GM19328 (cell line): ENCODE measurements at regions not wholly inside any gene's neighbourhood (a gene's known extent, or its start where the extent isn't known, plus 50 kb on each side); places are given as distances from the start of the nearest gene placed in this dataset.
"Not testable (repeated sequence)": the region's sequence is repeated elsewhere in the genome, so short reads cannot be mapped to it uniquely, and the experiment has no call there.

Experiments used
- ATAC-seq: cut with Tn5 transposase; IDR thresholded peaks from one replicate; pipeline ENCODE4 v1.9.1; 2021; ENCODE audit warnings: mild to moderate bottlenecking, moderate library complexity; ENCODE audit not compliant: unreplicated experiment

- no peak for ATAC-seq
These were observed 1109.7 kb upstream of the FLRT2 start for GRCh38 chr14:84420221-84420620.

DNA sequence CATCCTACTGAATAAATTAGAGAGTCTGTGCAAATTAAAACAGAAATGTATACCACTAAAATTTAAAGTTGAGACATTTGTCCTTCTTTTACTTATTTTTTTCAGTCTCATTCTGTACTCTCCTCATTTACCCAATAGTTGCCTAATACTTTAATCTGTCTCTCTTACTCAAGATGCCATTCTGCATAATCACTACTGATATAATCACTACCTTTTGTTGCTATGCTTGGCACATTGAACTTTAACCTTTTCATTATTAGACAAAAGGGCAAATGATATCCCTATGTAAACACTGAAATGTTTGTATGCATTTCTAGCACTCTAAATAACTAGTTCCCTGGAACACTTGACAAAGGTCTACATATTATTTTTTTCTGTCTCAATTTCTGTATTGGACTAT lies 1108.3 kb upstream of the FLRT2 start:
- ATAC-seq = no peak

DNA sequence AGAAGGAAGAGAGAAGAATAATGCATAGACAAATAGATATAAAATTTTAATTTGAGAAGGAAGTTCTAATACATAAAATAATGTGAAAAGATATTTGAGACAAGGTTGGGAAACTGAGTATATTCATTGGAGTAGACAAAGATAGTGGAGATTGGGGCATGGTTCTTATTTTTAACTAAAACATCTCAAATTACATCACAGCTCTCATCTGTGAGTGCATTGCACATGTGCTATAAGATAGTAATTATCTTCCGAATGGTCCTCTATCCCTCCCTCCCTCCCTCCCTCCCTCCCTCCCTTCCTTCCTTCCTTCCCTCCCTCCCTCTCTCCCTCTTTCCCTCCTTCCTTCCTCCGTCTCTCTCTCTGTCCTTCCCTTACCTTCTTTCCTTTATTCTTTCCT lies 1104.0 kb upstream of the FLRT2 start:
- no peak for ATAC-seq

- no peak for ATAC-seq
These were observed 1097.3 kb upstream of the FLRT2 start for GRCh38 chr14:84432676-84433075.

DNA sequence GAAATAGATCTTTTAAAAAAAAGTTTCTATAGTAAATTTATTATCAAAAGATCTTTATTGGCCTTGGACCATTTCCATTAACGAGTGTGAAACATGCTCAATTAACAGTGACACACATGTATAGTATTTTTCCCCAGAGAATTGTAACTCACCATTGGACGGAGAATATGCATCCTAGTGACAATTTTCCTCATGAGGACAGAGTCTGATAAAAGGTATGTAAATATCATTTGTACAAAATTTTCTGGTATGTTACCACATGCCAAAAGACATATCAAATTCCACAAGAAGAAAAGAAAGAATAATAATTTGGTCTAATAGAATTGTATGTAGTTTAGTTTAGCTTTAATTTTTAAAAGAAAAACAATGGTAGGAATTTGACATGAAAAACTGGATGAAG lies 1096.0 kb upstream of the FLRT2 start:
- no peak for ATAC-seq

DNA sequence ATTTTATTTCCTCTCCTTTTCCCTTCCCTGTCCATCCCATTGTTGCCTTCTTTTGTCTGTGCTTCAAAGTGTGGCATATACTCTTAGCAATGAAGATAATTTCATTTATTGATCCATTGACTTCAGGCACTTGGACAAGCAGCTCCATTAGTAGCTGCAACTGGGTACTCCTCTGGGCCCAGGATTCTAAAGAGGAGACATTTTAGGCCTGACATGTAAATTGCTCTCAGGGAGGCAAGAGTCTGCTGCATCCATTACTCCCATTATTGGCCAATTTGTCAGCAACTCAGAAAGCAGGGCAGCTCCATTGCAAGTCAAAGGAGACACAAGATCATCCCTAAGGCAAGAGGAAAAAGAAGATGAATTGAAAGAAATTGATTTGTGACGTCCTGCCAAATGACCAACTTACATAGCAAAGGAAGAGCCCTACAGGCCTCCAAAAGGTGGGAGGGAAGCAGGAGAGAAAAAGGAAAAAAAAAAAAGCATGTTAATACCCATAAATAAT lies 1094.1 kb upstream of the FLRT2 start:
- no peak for ATAC-seq

- no peak for ATAC-seq
These were observed 1093.4 kb upstream of the FLRT2 start for GRCh38 chr14:84436528-84436927.

- no peak for ATAC-seq
These were observed 1087.4 kb upstream of the FLRT2 start for GRCh38 chr14:84442521-84442920.

DNA sequence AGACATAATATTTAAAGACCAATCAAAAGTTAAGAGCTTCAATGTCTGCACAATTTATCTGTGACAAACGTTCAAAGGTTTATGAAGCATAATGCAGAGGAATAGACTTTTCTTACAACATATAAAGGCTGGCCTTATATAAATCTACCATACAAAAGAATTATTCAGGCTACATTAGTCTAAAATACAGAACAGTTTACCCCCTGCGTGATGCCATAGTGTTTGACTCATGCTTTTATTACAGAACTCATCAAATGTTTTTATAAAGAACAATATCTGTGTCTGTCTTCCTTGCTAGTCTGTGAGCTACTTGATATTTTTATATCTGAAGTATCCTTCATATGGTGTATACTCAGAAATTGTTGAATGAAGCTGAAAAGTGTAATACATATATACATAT lies 1084.5 kb upstream of the FLRT2 start:
- ATAC-seq = no peak

DNA sequence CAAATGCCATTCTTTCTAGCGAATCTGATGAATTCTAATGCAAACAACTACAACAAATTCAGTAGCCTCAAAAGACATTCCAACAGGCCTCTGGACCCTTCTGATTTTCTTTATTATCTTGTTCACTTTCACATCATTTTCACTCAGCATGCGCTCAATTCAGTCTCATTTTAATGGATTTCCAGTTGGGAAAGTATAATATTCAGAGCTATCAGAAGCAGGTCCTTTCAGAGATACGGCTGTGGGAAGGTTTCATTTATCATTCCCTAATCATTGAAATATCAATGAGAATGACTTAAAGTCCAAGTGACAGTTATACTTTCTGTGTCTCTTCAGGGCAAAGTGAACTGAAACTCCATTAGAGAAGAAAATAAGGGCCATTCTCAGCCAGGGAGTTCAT lies 1083.7 kb upstream of the FLRT2 start:
- no peak for ATAC-seq

- no peak for ATAC-seq
These were observed 1076.5 kb upstream of the FLRT2 start for GRCh38 chr14:84453307-84453950.

DNA sequence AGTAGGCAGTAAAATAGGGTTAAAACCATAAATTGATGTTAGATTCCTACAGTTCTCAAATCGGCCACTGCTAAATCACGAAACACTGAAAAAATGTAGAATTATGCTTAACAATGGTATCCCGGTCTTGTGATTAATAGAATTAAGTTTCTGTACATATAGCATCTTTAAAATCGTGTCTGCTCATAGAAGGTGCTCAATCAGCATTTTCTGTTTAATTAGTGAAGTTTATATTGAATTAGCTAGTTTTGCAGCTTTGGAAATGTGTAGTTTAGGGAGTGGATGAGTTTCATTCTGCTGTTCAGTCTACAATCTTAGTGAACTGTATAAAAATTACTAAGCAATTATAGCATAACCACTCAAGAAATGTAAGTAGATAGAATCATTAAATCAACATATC lies 1075.8 kb upstream of the FLRT2 start:
- no peak for ATAC-seq

DNA sequence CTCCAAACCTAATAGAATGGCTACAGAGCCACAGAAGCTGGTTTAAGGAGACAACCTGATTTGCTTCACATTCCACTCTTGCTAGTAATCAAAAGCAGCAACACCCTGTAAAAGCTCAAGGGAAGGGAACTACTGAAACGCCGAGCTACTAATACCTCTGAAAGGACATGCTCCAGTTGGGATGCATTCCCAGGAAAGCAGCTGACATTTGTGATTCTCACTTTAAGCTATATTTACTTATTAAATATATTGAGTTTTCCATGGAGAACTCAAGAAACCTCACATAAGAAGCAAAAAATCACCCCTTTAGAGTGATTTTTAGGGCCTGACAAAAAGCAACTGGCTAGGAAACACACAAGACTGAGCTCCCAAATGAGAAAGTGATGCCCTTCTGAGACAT lies 1073.0 kb upstream of the FLRT2 start:
- ATAC-seq = no peak

DNA sequence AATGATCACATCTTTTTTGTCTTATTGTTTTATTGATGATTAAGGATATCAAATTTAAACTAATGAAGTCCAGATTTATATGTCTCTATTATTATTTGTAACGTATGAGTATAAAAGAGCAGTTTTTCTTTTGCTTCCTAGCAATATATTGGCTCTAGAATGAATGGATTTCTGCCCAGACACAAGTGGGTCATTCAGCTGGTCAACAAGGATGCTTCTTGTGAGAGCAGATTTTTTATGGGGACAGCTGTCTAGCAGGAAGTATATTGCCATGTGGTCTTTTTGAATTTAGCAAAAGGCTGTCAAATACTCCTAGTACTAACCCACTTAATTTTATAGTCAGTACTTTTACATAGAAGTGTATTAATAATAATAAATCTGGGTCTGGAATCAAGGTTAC lies 1071.1 kb upstream of the FLRT2 start:
- no peak for ATAC-seq

GRCh38 chr14:84465880-84466279 lies 1064.1 kb upstream of the FLRT2 start:
- no peak for ATAC-seq

- ATAC-seq = no peak
These were observed 1061.8 kb upstream of the FLRT2 start for GRCh38 chr14:84468153-84468552.

GRCh38 chr14:84477996-84478395 lies 1051.9 kb upstream of the FLRT2 start:
- no peak for ATAC-seq

GRCh38 chr14:84482256-84483071 lies 1047.5 kb upstream of the FLRT2 start:
- ATAC-seq = no peak

- ATAC-seq = no peak
These were observed 1046.9 kb upstream of the FLRT2 start for GRCh38 chr14:84483072-84483420.

- not testable (repeated sequence) for ATAC-seq
These were observed 1045.7 kb upstream of the FLRT2 start for GRCh38 chr14:84484243-84484642.

- ATAC-seq = no peak
These were observed 1044.9 kb upstream of the FLRT2 start for GRCh38 chr14:84485036-84485435.

GRCh38 chr14:84490081-84490480 lies 1039.9 kb upstream of the FLRT2 start:
- ATAC-seq = no peak
